ENCODE measurements at regions not wholly inside any gene's neighbourhood (a gene's known extent, or its start where the extent isn't known, plus 50 kb on each side); places are given as distances from the start of the nearest gene placed in this dataset.

DNA sequence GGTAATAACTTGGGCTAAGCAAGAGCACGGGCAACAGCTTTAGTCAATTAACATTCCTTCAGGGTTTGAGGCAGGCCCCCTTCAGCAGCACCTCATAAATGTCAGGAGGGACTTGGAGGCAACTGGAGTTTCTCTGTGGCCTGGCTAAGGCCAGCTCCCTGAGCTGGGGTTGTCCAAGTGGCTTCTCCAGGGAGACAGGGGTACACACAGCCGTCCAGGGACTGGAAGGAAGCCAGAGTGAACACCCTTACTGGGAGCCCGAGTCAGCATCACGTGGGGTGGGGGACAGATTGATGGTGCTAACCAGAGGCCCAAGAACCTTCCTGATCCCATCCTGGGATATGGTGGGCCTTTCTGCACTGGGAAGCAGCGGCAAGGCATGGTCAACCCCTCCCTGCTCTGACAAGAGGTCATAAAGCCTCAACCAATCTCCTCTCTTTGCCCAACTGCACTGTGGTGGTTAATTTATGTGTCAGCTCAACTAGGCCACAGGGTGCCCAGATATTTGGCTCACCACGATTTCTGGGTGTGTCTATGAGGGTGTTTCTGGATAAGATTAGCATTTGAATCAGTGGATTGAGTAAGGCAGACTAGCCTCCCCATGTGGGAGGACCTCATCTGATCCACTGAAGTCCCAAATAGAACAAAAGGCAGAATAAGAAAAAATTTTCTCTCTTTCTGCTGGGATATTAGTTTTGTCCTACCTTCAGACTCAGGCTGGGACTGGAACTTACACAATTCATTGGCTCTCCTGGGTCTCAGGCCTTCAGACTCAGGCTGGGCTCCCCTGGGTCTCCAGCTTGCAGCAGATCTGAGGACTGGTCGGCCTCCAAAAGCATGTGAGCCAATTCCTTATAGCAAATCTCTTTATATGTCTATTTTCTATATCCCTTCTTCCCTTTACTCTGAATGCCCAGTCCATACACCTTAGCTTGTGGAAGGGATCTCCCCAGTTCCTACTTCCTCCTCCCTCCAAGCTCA, 127.2 kb upstream of the LARP1 start:
- no peaks in the 10 kb centered on the region for H3K36me3 ChIP-seq (ENCODE audit: control insufficient read depth, insufficient read depth, low read length)
- no peak overlapping the region for H3K27ac ChIP-seq (ENCODE audit: low read depth, low read length)
- WGBS, 2 experiments (ENCODE audit: insufficient coverage in 1 of 2, insufficient read length in 1 of 2) = 75 to 76% methylated on average over 5 to 7 of the region's 7 CpGs
- H3K4me3 ChIP-seq (ENCODE audit: low read length) = no peak overlapping the region
- Mint-ChIP-seq H3K27ac (no peak overlapping the region), H3K4me3 (no peak overlapping the region), H3K4me1 (no peaks in the 10 kb centered on the region), H3K27me3 (ENCODE audit: insufficient read depth) (peaks cover 3% of the 10 kb centered on the region), H3K9me3 (no peaks in the 10 kb centered on the region), H3K36me3 (ENCODE audit: low read depth) (no peaks in the 10 kb centered on the region)
- H3K4me1 ChIP-seq (ENCODE audit: control insufficient read depth, insufficient read depth, low read length) = no peaks in the 10 kb centered on the region
- H3K27me3 ChIP-seq (ENCODE audit: control insufficient read depth, insufficient read depth, low read length, poor library complexity, severe bottlenecking) = no peaks in the 10 kb centered on the region
- no peak for DNase-seq
- TF ChIP-seq, protein P1, sequence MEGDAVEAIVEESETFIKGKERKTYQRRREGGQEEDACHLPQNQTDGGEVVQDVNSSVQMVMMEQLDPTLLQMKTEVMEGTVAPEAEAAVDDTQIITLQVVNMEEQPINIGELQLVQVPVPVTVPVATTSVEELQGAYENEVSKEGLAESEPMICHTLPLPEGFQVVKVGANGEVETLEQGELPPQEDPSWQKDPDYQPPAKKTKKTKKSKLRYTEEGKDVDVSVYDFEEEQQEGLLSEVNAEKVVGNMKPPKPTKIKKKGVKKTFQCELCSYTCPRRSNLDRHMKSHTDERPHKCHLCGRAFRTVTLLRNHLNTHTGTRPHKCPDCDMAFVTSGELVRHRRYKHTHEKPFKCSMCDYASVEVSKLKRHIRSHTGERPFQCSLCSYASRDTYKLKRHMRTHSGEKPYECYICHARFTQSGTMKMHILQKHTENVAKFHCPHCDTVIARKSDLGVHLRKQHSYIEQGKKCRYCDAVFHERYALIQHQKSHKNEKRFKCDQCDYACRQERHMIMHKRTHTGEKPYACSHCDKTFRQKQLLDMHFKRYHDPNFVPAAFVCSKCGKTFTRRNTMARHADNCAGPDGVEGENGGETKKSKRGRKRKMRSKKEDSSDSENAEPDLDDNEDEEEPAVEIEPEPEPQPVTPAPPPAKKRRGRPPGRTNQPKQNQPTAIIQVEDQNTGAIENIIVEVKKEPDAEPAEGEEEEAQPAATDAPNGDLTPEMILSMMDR (conservative IDR thresholded peaks at IDR 0.05) = no peak
- H3K9ac ChIP-seq (ENCODE audit: extremely low read depth, low read length, poor library complexity, severe bottlenecking) = no peak overlapping the region
- H3K9me3 ChIP-seq (ENCODE audit: control insufficient read depth, low read length) = no peaks in the 10 kb centered on the region

GRCh38 chr5:154626876-154627557, 128.2 kb upstream of the LARP1 start:
- 83 to 91% methylated on average over 5 to 7 of the region's 7 CpGs for WGBS, 2 experiments (ENCODE audit: insufficient coverage in 1 of 2, insufficient read length in 1 of 2)
- Mint-ChIP-seq H3K9me3 (no peaks in the 10 kb centered on the region), H3K36me3 (ENCODE audit: low read depth) (no peaks in the 10 kb centered on the region), H3K4me1 (no peaks in the 10 kb centered on the region), H3K4me3 (no peak overlapping the region), H3K27ac (no peak overlapping the region), H3K27me3 (ENCODE audit: insufficient read depth) (peaks cover 3% of the 10 kb centered on the region)
- no peak for DNase-seq
- H3K4me3 ChIP-seq (ENCODE audit: low read length) = no peak overlapping the region
- no peaks in the 10 kb centered on the region for H3K36me3 ChIP-seq (ENCODE audit: control insufficient read depth, insufficient read depth, low read length)
- no peaks in the 10 kb centered on the region for H3K4me1 ChIP-seq (ENCODE audit: control insufficient read depth, insufficient read depth, low read length)
- no peak overlapping the region for H3K9ac ChIP-seq (ENCODE audit: extremely low read depth, low read length, poor library complexity, severe bottlenecking)
- H3K27me3 ChIP-seq (ENCODE audit: control insufficient read depth, insufficient read depth, low read length, poor library complexity, severe bottlenecking) = no peaks in the 10 kb centered on the region
- TF ChIP-seq, protein P1 (conservative IDR thresholded peaks at IDR 0.05) = no peak
- H3K27ac ChIP-seq (ENCODE audit: low read depth, low read length) = no peak overlapping the region
- H3K9me3 ChIP-seq (ENCODE audit: control insufficient read depth, low read length) = no peaks in the 10 kb centered on the region

DNA sequence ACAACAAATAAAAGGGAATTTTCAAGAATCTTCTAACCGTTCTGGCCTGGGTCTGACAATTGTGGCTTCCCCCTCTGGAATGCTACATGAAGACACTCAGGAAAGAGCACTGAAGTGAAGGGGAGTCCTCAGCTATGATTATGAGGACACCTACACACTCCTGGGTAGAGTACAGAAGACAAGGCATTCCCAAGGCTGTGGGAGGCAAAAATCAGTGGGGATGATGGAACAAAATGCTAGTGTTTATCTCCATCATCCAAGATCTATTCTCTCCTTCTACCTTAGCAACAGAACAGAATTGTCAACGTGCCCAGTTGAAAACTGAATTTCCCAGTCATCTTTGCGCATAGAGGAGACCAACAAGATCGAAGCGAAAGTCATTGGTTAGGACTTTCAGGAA, 130.1 kb upstream of the LARP1 start:
- no peaks in the 10 kb centered on the region for H3K27me3 ChIP-seq (ENCODE audit: control insufficient read depth, insufficient read depth, low read length, poor library complexity, severe bottlenecking)
- H3K4me3 Mint-ChIP-seq = no peak overlapping the region
- 90 to 95% methylated on average over 5 of the region's 5 CpGs for WGBS, 2 experiments (ENCODE audit: insufficient coverage in 1 of 2, insufficient read length in 1 of 2)
- no peaks in the 10 kb centered on the region for H3K4me1 ChIP-seq (ENCODE audit: control insufficient read depth, insufficient read depth, low read length)
- no peaks in the 10 kb centered on the region for H3K9me3 Mint-ChIP-seq
- peaks cover 5% of the 10 kb centered on the region for H3K27me3 Mint-ChIP-seq (ENCODE audit: insufficient read depth)
- no peaks in the 10 kb centered on the region for H3K36me3 Mint-ChIP-seq (ENCODE audit: low read depth)
- H3K9ac ChIP-seq (ENCODE audit: extremely low read depth, low read length, poor library complexity, severe bottlenecking) = no peak overlapping the region
- H3K27ac Mint-ChIP-seq = no peak overlapping the region
- TF ChIP-seq, protein P1 (conservative IDR thresholded peaks at IDR 0.05) = no peak
- no peak for DNase-seq
- H3K4me1 Mint-ChIP-seq = no peaks in the 10 kb centered on the region
- no peaks in the 10 kb centered on the region for H3K9me3 ChIP-seq (ENCODE audit: control insufficient read depth, low read length)
- H3K36me3 ChIP-seq (ENCODE audit: control insufficient read depth, insufficient read depth, low read length) = no peaks in the 10 kb centered on the region
- H3K4me3 ChIP-seq (ENCODE audit: low read length) = no peak overlapping the region
- H3K27ac ChIP-seq (ENCODE audit: low read depth, low read length) = no peak overlapping the region
